Lower leg skin (tissue), 4 donors: ENCODE measurements at regions not wholly inside any gene's neighbourhood (a gene's known extent, or its start where the extent isn't known, plus 50 kb on each side); places are given as distances from the start of the nearest gene placed in this dataset.

ENCODE experiments used
- DNase-seq, 2 donors: peaks; one replicate each; pipeline ENCODE4 v3.0.0-alpha.2; 2019; ENCODE audit warnings: low spot score in 2 of 2
- H3K4me3 ChIP-seq: fragments of 200-600 bp; sonication (generic); 2 replicates; pipeline ENCODE4 v1.5.1; 2017; ENCODE audit warnings: mild to moderate bottlenecking, low read depth; ENCODE audit not compliant: poor library complexity, severe bottlenecking
- POLR2A ChIP-seq, 2 donors: fragments of 450-650 bp; IDR thresholded peaks; one replicate each; pipeline ENCODE4 v1.6.1; 2016 to 2017; ENCODE audit warnings: antibody characterized with exemption in 2 of 2, mild to moderate bottlenecking in 1 of 2, moderate library complexity in 1 of 2
- WGBS, 2 donors: methylation state at CpG; one replicate each; pipeline ENCODE4 v1.1.5; 2018; 5-methylcytosine and 5-hydroxymethylcytosine counted together
- intact Hi-C: fragments of 100-400 bp; cut with DNase I; formaldehyde crosslinking; loops from one replicate; pipeline ENCODE4 v1.15.0; 2023; ENCODE audit warnings: low total_unique reads
- TF ChIP-seq, protein P1 (sequence below), 3 donors: fragments of 450-650 bp; IDR thresholded peaks; one replicate each; pipeline ENCODE4 v1.5.1; 2016; ENCODE audit warnings: antibody characterized with exemption in 3 of 3, mild to moderate bottlenecking in 3 of 3, moderate library complexity in 2 of 3

DNA sequence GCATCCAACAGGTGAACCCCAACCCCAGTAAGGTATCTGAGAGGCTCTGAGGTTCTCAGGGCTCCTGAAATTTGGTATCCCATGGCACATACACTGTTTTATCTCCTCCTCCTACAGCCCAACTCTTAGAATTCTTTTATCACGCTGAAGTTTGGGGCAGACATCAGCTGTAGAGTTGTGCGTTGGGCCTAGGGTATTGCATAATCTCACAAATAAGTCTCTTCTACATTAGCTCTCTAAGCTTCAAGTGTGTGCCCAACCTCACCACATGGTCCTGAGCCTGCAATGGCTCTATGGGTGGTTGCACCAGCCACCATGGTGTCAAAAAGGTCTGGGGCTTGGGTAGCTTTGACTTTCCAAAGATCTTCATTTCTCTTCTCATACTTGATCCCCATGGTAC is 603.0 kb downstream of the BUD13 start:
- intact Hi-C loops, result no loop called here
- WGBS, 2 donors, result 93 to 98% methylated on average over 2 of the region's 2 CpGs
- peak in 1 of 2 donors; percentile 14 for DNase-seq
- TF ChIP-seq POLR2A (IDR thresholded peaks at IDR 0.05), result no peak
- H3K4me3 ChIP-seq, result no peak overlapping the region

DNA sequence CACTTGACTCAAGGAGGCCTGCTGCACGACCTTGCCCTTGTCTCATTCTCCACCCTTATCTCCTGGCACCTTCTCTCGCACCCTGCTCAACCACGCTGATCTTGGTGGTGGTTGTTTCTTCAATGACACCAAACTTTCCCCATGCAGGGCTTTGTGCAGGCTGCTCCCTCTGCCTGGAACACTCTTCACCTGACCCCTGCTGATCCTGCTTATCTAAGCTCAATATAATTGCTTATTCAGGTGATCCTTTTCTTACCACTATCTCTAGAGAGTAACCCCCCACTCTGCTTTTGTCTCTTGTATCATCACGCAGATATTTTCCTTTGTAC is 604.4 kb downstream of the BUD13 start:
- WGBS, 2 donors, result 93 to 95% methylated on average over 4 of the region's 4 CpGs
- intact Hi-C loops, result no loop called here
- no peak for TF ChIP-seq POLR2A (IDR thresholded peaks at IDR 0.05)
- TF ChIP-seq, protein P1, sequence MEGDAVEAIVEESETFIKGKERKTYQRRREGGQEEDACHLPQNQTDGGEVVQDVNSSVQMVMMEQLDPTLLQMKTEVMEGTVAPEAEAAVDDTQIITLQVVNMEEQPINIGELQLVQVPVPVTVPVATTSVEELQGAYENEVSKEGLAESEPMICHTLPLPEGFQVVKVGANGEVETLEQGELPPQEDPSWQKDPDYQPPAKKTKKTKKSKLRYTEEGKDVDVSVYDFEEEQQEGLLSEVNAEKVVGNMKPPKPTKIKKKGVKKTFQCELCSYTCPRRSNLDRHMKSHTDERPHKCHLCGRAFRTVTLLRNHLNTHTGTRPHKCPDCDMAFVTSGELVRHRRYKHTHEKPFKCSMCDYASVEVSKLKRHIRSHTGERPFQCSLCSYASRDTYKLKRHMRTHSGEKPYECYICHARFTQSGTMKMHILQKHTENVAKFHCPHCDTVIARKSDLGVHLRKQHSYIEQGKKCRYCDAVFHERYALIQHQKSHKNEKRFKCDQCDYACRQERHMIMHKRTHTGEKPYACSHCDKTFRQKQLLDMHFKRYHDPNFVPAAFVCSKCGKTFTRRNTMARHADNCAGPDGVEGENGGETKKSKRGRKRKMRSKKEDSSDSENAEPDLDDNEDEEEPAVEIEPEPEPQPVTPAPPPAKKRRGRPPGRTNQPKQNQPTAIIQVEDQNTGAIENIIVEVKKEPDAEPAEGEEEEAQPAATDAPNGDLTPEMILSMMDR (IDR thresholded peaks at IDR 0.05), result no peak
- H3K4me3 ChIP-seq, result no peak overlapping the region
- no peak for DNase-seq

DNA sequence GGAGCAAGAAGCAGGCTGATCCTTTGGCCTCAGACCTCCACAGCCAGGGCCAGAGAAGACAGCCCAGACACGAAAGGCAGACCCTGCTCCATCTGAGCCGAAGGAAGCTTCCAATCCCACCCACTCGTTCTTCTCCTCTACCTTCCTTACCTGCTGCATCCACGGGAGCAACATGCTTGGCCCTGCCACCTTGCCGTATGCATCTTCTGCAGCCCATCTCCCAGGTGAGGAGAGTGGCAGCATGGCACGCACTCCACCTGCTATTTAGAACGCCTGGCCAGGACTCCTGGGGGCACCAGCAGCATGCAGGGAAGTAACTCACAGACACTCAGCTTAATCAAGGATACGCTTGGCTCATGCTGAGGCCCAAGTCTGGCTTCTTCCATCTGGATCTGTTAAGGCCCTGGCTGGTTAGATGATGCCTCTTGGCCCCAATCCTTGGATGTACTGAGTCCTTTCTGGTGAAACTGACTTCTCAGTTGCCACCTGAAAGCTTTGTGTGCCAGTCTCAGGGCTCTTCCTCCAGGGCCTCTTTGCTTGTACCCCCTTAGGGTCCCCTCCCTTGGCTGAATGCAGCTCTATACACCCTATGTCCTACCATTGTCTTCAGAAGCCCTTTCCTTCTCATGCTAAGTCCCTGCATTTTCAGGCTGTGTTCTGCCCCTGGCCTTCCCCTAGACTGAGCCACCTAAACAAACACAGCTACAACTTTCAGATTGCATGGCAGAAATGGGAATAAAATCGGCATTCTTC is 604.9 kb downstream of the BUD13 start:
- 89 to 90% methylated on average over 9 of the region's 9 CpGs for WGBS, 2 donors
- H3K4me3 ChIP-seq, result no peak overlapping the region
- peak in 1 of 2 donors; percentile 62 for DNase-seq
- intact Hi-C loops, result no loop called here
- no peak for TF ChIP-seq POLR2A (IDR thresholded peaks at IDR 0.05)
- TF ChIP-seq, protein P1 (IDR thresholded peaks at IDR 0.05), result no peak

DNA sequence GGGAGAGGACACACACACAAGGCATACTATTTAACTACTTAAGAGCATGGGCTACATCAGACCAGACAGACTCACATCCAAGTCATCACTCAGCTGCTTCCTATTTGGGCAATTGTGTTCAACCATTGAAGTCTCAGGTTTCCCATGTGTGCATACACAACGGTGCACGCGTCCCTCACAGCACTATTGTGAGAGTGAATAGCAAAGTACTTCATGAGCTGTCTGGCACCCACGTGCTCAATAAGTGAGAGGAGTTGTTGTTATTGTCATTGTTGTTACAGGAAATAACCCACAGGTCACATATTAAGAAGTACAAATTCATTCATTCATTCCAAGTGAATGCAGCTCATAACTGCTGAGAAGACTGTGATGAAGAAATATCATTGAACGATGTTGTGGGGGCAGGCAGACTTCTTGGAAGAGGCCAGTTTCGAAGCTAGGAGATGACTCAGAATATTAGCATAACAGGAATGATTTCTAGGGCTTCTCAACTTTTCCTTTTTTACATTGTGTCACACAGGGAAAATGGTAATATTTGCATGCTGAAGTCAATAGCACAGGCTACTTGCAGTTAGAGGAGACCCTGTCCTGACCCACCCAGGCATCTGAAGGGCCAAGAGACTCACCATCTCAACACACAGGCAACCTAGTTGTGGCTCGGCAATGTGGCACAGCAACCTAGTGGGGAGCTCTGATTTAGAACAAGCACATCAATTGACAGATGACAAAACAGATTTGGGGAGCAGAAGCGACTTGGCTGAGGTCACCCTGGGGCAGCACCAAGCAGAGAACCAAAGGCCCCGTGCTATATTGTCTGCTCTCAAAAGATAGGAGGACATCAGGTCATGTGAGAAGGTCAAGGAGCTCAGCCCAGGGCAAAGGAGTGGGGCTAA is 606.0 kb downstream of the BUD13 start:
- TF ChIP-seq, protein P1 (IDR thresholded peaks at IDR 0.05), result no peak
- TF ChIP-seq POLR2A (IDR thresholded peaks at IDR 0.05), result no peak
- intact Hi-C loops, result no loop called here

DNA sequence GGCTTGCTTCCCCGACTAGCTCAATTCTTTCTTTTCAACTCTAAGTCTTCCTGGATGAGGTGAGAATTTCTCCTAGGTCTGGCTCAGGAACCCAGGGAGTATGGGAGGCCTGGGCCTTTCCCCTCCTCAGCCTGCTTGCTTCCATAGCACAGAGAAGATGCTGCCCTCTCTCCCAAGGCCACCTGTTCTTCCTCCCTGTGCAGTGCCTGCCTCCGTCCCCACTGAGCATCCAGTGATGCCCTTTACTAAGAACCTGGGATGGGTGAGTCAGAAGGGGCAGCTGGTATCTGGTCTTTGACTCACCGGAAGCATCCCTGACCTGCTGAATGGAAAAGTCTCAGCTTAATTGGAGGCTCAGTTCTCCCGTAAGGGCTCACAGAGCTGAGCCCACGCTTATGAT is 607.9 kb downstream of the BUD13 start:
- WGBS, 2 donors, result 73 to 86% methylated on average over 5 of the region's 5 CpGs
- intact Hi-C loops, result no loop called here

More for the DNA sequence above, 606.0 kb downstream of the BUD13 start:
- WGBS, 2 donors, result 64 to 73% methylated on average over 9 of the region's 9 CpGs
- H3K4me3 ChIP-seq, result no peak overlapping the region
- DNase-seq, result peak; percentile 2 to 46

DNA sequence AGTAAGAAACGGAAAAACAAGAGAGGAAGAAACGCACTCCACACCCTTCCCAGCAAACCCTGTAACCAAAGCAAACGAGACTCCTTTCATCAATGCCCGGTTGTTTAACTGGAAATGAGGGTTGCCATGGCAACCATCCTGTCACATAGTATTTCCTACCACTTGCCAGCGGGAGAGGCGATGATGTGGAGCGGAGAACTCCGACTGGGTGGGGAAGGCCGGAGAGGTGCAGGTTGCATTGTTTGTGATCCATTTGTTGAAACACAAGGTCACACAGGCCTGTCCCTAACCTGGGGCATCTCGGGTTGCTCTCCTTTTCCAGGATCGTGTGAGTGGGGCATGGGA is 609.9 kb downstream of the BUD13 start:
- intact Hi-C loops, result no loop called here
- TF ChIP-seq, protein P1 (IDR thresholded peaks at IDR 0.05), result no peak
- no peak for TF ChIP-seq POLR2A (IDR thresholded peaks at IDR 0.05)
- no peak overlapping the region for H3K4me3 ChIP-seq
- WGBS, 2 donors, result 24 to 28% methylated on average over 11 of the region's 11 CpGs
- peak in 1 of 2 donors; percentile 9 for DNase-seq

More for the DNA sequence above, 607.9 kb downstream of the BUD13 start:
- peak in 1 of 2 donors; percentile 0 for DNase-seq
- TF ChIP-seq, protein P1 (IDR thresholded peaks at IDR 0.05), result no peak
- no peak for TF ChIP-seq POLR2A (IDR thresholded peaks at IDR 0.05)
- no peak overlapping the region for H3K4me3 ChIP-seq
